Activated naive CD8-positive, alpha-beta T cell treated with anti-CD3 and anti-CD28 coated beads, Interleukin-2, amount 10 ng/mL, durations not matched to agents 7 days and 5 days (primary cell): ENCODE measurements at regions not wholly inside any gene's neighbourhood (a gene's known extent, or its start where the extent isn't known, plus 50 kb on each side); places are given as distances from the start of the nearest gene placed in this dataset.
"Not testable (repeated sequence)": the region's sequence is repeated elsewhere in the genome, so short reads cannot be mapped to it uniquely, and the experiment has no call there.

Experiments used
- ATAC-seq: fragments of 150-1000 bp; cut with Tn5 transposase; one replicate; pipeline ENCODE4 v1.10.0; 2021; ENCODE audit warnings: low read depth, moderate library complexity
- POLR2A ChIA-PET: fragments of 350-600 bp; sonication (Branson Sonifier 250); formaldehyde crosslinking; loops from one replicate; lab custom pipeline; 2021; ENCODE audit warnings: antibody characterized with exemption; lab: Charles Lee
- DNase-seq: peaks from one replicate; pipeline ENCODE4 v3.0.0; 2021
- H3K27ac Mint-ChIP-seq: one replicate; pipeline ENCODE4 v1.8.0; 2022; ENCODE audit warnings: mild to moderate bottlenecking, mixed read lengths
- H3K27me3 Mint-ChIP-seq: one replicate; pipeline ENCODE4 v1.8.0; 2022; ENCODE audit warnings: mild to moderate bottlenecking, moderate library complexity, mixed read lengths
- H3K36me3 Mint-ChIP-seq: one replicate; pipeline ENCODE4 v1.8.0; 2021; ENCODE audit warnings: mild to moderate bottlenecking, mixed read lengths
- H3K4me1 Mint-ChIP-seq: one replicate; pipeline ENCODE4 v1.8.0; 2021; ENCODE audit warnings: mixed read lengths
- H3K4me3 Mint-ChIP-seq: one replicate; pipeline ENCODE4 v1.8.0; 2022; ENCODE audit warnings: mild to moderate bottlenecking, moderate library complexity, mixed read lengths
- H3K9me3 Mint-ChIP-seq: one replicate; pipeline ENCODE4 v1.8.0; 2021; ENCODE audit warnings: mixed read lengths

- no peak overlapping the region for H3K27ac Mint-ChIP-seq
- no peak overlapping the region for H3K4me3 Mint-ChIP-seq
- H3K36me3 Mint-ChIP-seq = no peaks in the 10 kb centered on the region
- peaks cover 5% of the 10 kb centered on the region for H3K27me3 Mint-ChIP-seq
- ATAC-seq (no peak), DNase-seq (no peak)
- no peaks in the 10 kb centered on the region for H3K9me3 Mint-ChIP-seq
- POLR2A ChIA-PET = no interaction called here
- no peaks in the 10 kb centered on the region for H3K4me1 Mint-ChIP-seq
These were observed 138.7 kb downstream of the ENC1 start for GRCh38 chr5:74501674-74502478.

DNA sequence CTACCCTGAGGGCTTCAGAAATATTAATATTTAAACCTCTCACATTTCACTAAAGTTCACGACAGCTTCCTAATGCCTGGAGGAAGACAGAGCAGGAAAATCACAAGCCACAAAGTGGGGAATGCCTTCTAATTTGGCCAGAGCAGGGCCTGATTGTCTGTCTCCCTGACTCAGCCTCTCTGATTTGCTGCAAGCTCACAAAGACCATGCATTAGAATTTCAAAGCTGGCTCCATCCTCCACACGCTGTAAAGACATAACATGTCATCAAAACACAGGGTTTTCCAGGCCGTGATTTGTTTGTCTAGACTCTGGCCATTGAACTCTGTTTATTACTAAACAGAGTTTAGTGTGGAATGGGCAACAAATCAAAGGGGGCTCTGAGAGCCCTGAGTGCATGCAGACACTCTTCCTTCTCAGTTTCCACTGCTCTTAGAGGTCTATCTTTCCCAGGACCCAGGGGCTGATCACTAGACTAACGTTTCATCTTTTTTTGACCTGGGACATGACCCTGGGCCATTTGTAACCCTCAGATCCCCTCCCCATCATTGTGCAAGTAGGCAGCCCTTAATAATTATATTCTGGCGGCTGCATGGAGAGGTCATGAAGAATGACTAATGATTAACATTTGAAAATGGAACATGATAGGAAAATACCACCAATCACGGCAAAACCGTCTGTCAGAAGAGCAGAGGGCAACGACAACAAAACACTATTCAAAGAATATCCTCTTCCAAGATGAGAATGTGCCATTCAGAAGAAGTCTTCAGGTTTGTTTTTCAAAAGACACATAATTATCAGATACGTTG lies 140.2 kb downstream of the ENC1 start:
- H3K27me3 Mint-ChIP-seq = peaks cover 5% of the 10 kb centered on the region
- H3K4me3 Mint-ChIP-seq = no peak overlapping the region
- H3K27ac Mint-ChIP-seq = no peak overlapping the region
- ATAC-seq = no peak
- no peaks in the 10 kb centered on the region for H3K36me3 Mint-ChIP-seq
- POLR2A ChIA-PET = no interaction called here
- no peaks in the 10 kb centered on the region for H3K9me3 Mint-ChIP-seq
- no peaks in the 10 kb centered on the region for H3K4me1 Mint-ChIP-seq
- no peak for DNase-seq

GRCh38 chr5:74499256-74500050 lies 141.1 kb downstream of the ENC1 start:
- Mint-ChIP-seq H3K36me3 (no peaks in the 10 kb centered on the region), H3K4me1 (no peaks in the 10 kb centered on the region), H3K27ac (no peak overlapping the region)

GRCh38 chr5:74497706-74498105 lies 142.8 kb downstream of the ENC1 start:
- Mint-ChIP-seq H3K27me3 (peaks cover 12% of the 10 kb centered on the region), H3K9me3 (no peaks in the 10 kb centered on the region), H3K4me3 (no peak overlapping the region), H3K36me3 (no peaks in the 10 kb centered on the region), H3K4me1 (no peaks in the 10 kb centered on the region), H3K27ac (no peak overlapping the region)
- ATAC-seq (no peak), DNase-seq (no peak)
- POLR2A ChIA-PET = no interaction called here

More at GRCh38 chr5:74499256-74500050, 141.1 kb downstream of the ENC1 start:
- peaks cover 5% of the 10 kb centered on the region for H3K27me3 Mint-ChIP-seq
- ATAC-seq (no peak), DNase-seq (no peak)
- no peak overlapping the region for H3K4me3 Mint-ChIP-seq
- POLR2A ChIA-PET = no interaction called here
- H3K9me3 Mint-ChIP-seq = no peaks in the 10 kb centered on the region

GRCh38 chr5:74493411-74493810 lies 147.1 kb downstream of the ENC1 start:
- Mint-ChIP-seq H3K27me3 (peaks cover 18% of the 10 kb centered on the region), H3K27ac (no peak overlapping the region), H3K4me3 (no peak overlapping the region), H3K9me3 (no peaks in the 10 kb centered on the region), H3K4me1 (no peaks in the 10 kb centered on the region), H3K36me3 (no peaks in the 10 kb centered on the region)
- ATAC-seq = no peak
- POLR2A ChIA-PET = no interaction called here
- no peak for DNase-seq

- H3K27me3 Mint-ChIP-seq = peaks cover 18% of the 10 kb centered on the region
- DNase-seq = no peak
- H3K9me3 Mint-ChIP-seq = no peaks in the 10 kb centered on the region
- no peaks in the 10 kb centered on the region for H3K4me1 Mint-ChIP-seq
- H3K4me3 Mint-ChIP-seq = no peak overlapping the region
- no peaks in the 10 kb centered on the region for H3K36me3 Mint-ChIP-seq
- no peak for ATAC-seq
- POLR2A ChIA-PET = no interaction called here
- H3K27ac Mint-ChIP-seq = no peak overlapping the region
These were observed 148.3 kb downstream of the ENC1 start for GRCh38 chr5:74492230-74492629.

- Mint-ChIP-seq H3K27ac (no peak overlapping the region), H3K36me3 (no peaks in the 10 kb centered on the region), H3K4me3 (no peak overlapping the region), H3K27me3 (peaks cover 18% of the 10 kb centered on the region), H3K9me3 (no peaks in the 10 kb centered on the region), H3K4me1 (no peaks in the 10 kb centered on the region)
- POLR2A ChIA-PET = no interaction called here
- DNase-seq (no peak), ATAC-seq (no peak)
These were observed 148.9 kb downstream of the ENC1 start for GRCh38 chr5:74491586-74491985.

DNA sequence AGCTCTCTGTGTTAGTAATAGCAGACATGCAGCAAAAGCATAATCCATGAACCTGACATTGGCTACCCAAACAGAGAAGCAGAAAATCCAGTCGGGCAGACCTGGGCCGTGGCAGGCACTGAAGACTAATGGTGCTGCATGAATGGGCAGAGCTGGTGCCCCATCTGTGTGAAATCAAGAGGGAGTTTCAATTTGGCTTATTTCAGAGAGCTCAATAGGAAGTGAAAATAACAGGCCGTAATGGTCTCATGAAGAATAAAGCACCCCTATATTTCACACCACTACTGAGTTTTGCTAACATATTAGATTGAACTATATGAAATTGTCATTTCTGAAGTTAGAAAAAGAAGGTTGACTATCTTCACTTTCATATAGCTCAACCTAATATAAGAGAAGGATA lies 149.7 kb downstream of the ENC1 start:
- ATAC-seq (no peak), DNase-seq (no peak)
- Mint-ChIP-seq H3K4me3 (no peak overlapping the region), H3K36me3 (no peaks in the 10 kb centered on the region), H3K4me1 (no peaks in the 10 kb centered on the region), H3K27me3 (peaks cover 18% of the 10 kb centered on the region), H3K27ac (no peak overlapping the region), H3K9me3 (no peaks in the 10 kb centered on the region)
- POLR2A ChIA-PET = no interaction called here

GRCh38 chr5:74482990-74483389 lies 157.5 kb downstream of the ENC1 start:
- Mint-ChIP-seq H3K27me3 (peaks cover 4% of the 10 kb centered on the region), H3K4me1 (no peaks in the 10 kb centered on the region), H3K36me3 (no peaks in the 10 kb centered on the region), H3K27ac (no peak overlapping the region), H3K9me3 (no peaks in the 10 kb centered on the region), H3K4me3 (no peak overlapping the region)
- POLR2A ChIA-PET = no interaction called here
- DNase-seq (no peak), ATAC-seq (no peak)

GRCh38 chr5:74482523-74482922 lies 158.0 kb downstream of the ENC1 start:
- ATAC-seq (no peak), DNase-seq (no peak)
- POLR2A ChIA-PET = no interaction called here
- H3K27ac Mint-ChIP-seq = no peak overlapping the region
- H3K4me3 Mint-ChIP-seq = no peak overlapping the region
- H3K27me3 Mint-ChIP-seq = peaks cover 4% of the 10 kb centered on the region
- H3K36me3 Mint-ChIP-seq = no peaks in the 10 kb centered on the region
- H3K4me1 Mint-ChIP-seq = no peaks in the 10 kb centered on the region
- H3K9me3 Mint-ChIP-seq = no peaks in the 10 kb centered on the region

- DNase-seq, ATAC-seq, H3K27me3 Mint-ChIP-seq, POLR2A ChIA-PET, H3K4me1 Mint-ChIP-seq, H3K9me3 Mint-ChIP-seq, H3K36me3 Mint-ChIP-seq, H3K4me3 Mint-ChIP-seq, H3K27ac Mint-ChIP-seq: not testable (repeated sequence)
These were observed 159.2 kb downstream of the ENC1 start for GRCh38 chr5:74481357-74481756.

GRCh38 chr5:74480201-74480600 lies 160.3 kb downstream of the ENC1 start:
- Mint-ChIP-seq H3K4me1 (no peaks in the 10 kb centered on the region), H3K9me3 (no peaks in the 10 kb centered on the region), H3K27me3 (peaks cover 7% of the 10 kb centered on the region), H3K36me3 (no peaks in the 10 kb centered on the region), H3K27ac (no peak overlapping the region), H3K4me3 (no peak overlapping the region)
- POLR2A ChIA-PET = no interaction called here
- ATAC-seq = no peak
- no peak for DNase-seq

DNA sequence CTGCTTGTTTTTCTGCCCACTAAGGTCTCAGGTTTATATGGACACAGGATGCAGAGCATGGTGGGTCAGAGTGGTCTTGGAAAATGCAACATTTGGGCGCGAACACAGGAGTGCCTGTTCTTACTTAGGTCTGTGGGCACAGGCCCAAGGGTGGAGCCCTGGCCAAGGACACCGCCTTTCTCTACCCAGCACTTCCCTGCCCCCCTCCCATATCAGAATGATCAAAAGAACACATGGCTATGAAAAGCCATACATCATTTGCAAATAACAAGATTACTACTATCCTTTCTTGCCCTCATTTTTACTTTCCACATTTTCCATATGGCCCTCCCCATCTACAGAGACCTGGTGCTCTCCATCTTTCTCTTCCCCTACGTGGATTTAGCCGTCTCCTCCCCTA lies 162.2 kb downstream of the ENC1 start:
- DNase-seq (no peak), ATAC-seq (no peak)
- POLR2A ChIA-PET = no interaction called here
- Mint-ChIP-seq H3K4me1 (no peaks in the 10 kb centered on the region), H3K27me3 (peaks cover 7% of the 10 kb centered on the region), H3K27ac (no peak overlapping the region), H3K36me3 (no peaks in the 10 kb centered on the region), H3K9me3 (no peaks in the 10 kb centered on the region), H3K4me3 (no peak overlapping the region)
